SIG-M5 treated with dmso at 0.1 percent for 504 hours (cell line): ENCODE measurements at regions not wholly inside any gene's neighbourhood (a gene's known extent, or its start where the extent isn't known, plus 50 kb on each side); places are given as distances from the start of the nearest gene placed in this dataset.
"Not testable (repeated sequence)": the region's sequence is repeated elsewhere in the genome, so short reads cannot be mapped to it uniquely, and the experiment has no call there.

Experiments used
- DNase-seq: peaks from one replicate; lab custom pipeline; 2025; ENCODE audit not compliant: unreplicated experiment; lab: John Stamatoyannopoulos, UW

- DNase-seq = no peak
Observed at GRCh38 chr3:135393159-135393558, 572.4 kb upstream of the PPP2R3A start.

DNA sequence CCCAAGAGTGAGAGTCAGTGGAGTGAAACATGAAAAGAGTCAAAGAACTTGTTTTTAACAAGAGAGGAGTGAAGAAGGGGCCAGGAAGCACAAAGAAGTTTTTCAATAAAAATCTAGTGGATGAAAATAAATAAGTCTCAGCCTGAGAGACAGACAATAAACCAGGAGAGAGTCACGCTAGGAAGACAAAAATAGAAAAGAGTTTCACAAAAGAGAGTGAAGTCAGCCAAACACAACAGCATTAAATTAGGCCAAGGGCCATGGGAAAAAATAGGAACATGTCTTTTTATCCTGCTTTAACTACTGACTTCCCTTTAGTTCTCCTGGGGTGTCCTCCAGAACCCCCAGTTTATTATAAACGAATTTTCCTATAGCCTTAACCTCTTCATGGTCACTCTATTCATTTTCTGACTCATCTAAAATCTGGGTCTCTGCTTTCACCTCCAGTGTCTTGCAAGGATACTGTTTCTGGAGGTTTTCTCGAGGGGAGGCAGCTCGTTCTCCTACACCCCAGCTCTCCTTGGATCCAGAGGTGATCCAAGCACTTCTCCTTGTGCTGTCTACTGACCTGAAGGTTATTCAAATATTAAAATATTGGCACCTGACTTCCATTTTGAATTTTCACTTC is 571.5 kb upstream of the PPP2R3A start:
- no peak for DNase-seq

DNA sequence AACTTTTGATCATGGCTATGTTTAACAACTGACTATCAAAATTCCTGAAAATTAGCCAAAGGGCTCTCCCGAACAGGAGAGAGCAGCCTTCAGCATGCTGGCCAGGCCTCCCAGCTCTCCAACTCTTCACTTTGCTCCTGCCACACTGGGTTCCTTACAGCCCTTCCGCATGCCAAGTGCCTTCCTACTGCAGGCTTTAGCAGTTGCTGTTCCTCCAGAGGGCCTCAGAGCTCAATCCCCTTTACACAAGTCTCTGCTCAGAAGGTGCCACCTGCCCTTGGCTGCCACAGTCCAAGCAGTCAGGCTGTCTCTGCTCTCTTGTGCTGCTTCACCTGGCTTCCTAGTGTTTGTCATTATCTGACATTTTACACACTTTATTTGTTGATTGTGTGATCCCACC is 553.1 kb upstream of the PPP2R3A start:
- DNase-seq = no peak

DNA sequence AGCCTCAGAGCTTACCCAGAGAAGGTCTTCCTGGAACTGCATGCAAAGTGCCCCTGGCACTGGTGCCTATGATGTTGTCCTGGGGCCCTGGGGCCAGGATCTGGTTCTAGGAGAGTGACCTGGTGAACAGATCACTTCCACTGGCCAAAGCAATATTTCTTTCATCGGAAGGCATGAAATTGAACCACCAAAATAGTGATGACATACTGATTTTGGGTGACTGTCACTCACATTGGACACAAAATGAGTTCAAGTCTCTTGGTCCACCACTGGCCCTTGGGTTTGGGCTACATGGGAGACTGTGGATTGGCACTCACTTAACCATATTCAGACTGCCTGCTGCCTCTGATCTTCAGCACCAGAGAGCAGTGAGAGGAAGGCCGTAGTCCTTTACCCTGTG is 549.3 kb upstream of the PPP2R3A start:
- no peak for DNase-seq

DNA sequence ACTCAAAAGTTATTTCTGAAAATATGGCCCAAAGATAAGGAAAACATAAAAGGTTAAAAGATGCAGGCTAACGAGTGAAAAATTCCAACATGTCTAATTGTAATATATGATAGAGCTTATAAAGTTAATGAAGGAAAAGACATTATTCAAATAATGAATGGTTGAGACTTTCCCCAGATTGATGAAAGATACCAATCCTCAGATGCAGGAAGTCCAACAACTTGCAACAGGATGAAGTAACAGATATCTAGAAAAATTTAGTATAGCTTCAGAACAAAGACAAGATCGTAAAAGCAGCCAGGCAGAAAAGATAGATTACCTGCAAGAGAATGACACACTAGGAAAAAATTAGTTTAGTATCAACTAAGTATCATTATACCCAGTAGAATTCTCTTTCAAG is 546.4 kb upstream of the PPP2R3A start:
- DNase-seq = no peak

DNA sequence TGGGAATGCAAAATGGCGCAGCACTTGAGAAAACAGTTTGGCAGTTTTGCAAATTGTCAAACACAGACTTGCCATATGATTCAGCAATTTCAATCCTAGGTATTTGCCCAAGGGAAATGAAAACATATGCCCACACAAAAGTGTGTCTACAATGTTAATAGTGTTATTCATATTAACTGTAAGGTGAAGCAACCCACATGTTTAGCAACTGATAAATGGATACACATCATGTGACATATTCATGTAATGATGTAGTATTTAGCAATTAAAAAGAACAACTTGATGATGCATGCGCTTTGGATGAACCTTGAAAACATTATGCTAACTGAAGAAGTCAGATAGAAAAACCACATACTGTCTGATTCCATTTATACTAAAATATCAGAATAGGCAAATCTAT is 539.0 kb upstream of the PPP2R3A start:
- DNase-seq = no peak

DNA sequence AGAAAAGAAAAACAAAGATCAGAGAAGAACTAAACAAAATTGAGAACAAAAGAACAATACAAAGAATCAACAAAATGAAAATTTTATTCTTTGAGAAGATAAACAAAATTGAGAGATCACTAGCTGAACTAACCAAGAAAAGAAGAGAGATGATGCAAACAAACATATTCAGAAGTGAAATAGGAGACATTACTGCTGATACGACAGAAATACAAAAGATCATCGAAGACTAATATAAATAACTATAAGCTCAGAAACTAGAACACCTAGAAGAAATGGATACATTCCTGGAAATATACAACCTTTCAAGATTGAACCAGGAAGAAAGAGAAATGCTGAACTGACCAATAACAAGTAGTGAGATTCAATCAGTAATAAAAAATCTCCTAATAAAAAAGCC is 533.1 kb upstream of the PPP2R3A start:
- DNase-seq = no peak

- not testable (repeated sequence) for DNase-seq
Observed at GRCh38 chr3:135438889-135439597, 526.5 kb upstream of the PPP2R3A start.

DNA sequence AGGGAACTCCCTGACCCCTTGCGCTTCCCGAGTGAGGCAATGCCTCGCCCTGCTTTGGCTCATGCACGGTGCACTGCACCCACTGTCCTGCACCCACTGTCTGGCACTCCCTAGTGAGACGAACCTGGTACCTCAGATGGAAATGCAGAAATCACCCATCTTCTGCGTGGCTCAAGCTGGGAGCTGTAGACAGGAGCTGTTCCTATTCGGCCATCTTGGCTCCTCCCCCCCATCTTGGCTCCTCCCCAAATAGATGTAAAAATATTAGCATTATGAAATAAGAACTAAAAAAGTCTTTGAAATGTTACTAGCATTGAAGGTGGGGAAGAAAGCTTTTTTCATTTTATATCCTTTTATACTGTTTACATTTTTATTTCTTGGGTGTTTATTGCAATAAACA is 525.9 kb upstream of the PPP2R3A start:
- not testable (repeated sequence) for DNase-seq

- no peak for DNase-seq
Observed at GRCh38 chr3:135440233-135440632, 525.3 kb upstream of the PPP2R3A start.

DNA sequence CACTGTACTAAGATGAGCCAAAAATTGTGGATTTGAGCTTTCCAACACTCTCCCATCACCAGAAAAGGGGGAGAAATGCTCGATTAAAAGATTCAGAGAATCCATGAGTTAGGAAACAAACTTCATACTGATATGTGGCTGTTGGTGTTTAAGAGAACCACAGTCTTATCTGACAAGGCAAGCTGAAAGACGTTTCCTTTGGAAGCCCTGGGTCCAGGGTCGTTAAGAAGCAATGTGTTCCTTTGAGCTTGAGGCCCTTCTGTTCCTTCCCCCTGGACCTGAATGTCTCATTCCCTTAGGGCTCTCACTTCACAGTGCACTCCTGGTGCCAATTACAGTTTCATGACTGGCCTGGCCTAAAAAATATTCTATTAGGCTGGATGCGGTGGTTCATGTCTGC is 524.8 kb upstream of the PPP2R3A start:
- no peak for DNase-seq

DNA sequence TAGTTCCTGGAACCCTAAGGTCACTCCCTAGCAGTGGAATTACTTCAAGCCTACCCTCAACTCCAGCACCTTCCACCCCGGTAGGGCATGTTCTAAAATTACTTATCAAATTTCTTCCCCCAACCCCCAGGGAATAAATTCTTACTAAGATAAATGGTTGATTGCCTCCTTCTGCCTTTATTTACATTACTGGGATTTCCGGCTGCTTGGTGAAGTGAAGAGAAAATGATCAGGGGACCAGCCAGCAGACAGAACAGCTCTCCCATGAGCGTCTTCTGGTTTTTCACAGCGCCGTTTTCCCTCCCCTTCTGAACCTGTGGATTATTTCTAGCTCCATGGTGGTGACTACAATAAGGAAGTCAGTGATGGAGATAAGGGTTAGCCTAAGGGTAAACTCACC is 521.5 kb upstream of the PPP2R3A start:
- DNase-seq = no peak

GRCh38 chr3:135447483-135447882 is 518.0 kb upstream of the PPP2R3A start:
- DNase-seq = no peak

- peak; percentile 6 for DNase-seq
Observed at GRCh38 chr3:135448520-135448919, 517.0 kb upstream of the PPP2R3A start.

DNA sequence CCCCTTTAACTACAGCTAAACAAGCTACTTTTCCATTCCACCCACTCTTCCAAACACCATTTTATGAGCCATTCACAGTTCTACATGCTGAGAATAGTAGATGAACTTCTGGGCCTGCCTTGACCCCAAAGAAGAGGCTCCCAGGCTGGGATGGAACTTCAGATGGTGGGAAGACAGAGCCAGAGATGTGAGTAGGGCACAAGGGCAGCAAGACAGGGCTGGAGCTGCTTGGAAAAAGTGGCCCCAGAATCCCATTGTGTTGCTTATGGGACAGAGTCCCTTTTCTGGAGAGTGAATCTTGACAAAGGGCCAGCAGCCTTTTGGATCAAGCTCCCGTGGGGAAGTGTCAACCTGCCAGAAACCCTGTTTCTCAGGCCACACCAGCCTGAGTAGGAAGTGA is 516.5 kb upstream of the PPP2R3A start:
- DNase-seq = no peak

DNA sequence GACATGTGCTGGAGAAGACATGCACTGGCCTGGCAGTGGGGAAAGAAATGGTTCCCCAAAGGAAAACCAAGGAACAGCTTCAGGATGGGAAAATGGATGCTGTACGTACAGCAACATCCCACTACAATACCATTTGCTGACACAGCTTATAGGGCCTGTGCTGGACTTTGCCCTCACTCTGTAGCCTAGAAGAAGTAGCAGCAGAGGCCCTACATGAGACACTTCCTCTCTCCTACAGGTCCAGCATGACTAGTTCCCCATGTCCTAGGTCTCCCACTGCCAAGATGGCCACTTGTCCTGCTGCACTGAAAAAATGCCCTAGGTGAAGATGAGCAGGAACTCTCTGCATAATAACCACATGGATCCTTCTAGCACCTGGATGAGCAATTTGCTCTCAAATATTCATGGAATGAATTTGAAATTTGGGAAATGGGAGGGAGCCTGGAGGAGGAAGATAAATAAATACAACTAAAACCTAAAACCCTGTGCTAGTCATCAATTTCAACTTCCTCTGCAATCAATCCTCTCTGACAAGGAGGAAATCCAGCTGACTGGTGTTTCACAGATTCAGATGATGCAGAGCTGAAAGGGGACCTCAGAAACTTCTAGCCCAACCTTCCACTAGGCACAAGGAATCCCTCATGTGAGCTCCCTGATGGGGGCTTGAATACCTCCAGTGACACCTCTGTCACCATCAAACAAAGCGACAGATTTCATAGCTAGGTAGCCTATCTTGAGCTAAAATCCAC is 514.3 kb upstream of the PPP2R3A start:
- no peak for DNase-seq

DNA sequence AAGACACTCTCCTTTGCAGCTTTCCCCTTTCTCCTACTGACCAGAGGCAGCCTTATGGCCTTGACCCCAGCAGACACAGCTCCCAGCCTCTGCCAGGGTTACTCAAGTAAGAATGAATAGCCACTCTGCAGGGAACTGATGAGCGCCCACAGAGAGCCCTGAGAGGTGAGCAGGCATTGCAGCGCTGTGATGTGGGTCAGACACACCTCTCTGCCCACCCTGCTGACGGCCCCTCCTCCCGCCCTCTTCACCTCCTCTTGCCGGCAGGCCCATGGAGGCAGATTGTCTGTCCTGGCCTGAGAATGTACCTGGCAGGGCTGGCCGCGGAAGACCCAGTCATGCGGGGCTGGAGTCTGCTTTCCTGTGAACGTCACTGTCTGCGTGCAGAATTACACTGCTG is 512.6 kb upstream of the PPP2R3A start:
- DNase-seq = no peak

DNA sequence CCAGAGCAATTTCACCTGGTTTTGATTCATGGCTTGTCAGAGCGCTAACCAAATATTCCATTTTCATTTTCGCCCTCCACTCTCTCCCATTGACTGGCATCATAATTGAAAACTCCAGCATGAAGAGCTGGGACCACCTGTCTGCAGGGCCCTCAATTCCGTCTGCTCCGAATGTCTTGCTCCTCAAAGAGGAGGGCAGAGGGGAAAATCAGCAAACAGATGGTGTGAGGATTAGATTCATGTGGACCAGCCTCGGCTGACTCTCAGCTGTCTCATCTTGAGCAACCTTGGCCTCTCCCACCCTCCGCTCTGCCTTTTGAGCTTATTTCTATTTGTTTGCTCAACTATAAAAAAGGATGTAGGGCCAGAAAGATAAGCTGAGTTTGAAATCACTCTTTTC is 512.2 kb upstream of the PPP2R3A start:
- no peak for DNase-seq

DNA sequence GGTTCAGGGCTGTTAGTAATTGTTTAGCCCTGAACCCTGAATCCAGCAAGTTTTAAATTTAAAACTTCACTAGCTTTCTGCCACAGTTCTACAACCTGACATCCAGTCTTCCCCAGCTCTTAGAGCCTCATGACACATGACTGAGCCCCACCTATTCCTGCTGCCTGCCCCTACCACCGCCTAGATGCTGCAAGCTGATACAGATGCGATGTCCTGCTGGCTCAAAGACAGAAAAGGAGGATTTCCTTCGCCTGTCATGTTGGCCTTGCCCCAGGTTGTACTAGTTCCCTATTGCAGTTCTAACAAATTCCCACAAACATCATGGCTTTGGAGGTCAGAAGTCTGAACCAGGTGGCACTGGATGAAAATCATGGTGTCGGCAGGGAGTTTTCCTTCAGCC is 510.6 kb upstream of the PPP2R3A start:
- no peak for DNase-seq

DNA sequence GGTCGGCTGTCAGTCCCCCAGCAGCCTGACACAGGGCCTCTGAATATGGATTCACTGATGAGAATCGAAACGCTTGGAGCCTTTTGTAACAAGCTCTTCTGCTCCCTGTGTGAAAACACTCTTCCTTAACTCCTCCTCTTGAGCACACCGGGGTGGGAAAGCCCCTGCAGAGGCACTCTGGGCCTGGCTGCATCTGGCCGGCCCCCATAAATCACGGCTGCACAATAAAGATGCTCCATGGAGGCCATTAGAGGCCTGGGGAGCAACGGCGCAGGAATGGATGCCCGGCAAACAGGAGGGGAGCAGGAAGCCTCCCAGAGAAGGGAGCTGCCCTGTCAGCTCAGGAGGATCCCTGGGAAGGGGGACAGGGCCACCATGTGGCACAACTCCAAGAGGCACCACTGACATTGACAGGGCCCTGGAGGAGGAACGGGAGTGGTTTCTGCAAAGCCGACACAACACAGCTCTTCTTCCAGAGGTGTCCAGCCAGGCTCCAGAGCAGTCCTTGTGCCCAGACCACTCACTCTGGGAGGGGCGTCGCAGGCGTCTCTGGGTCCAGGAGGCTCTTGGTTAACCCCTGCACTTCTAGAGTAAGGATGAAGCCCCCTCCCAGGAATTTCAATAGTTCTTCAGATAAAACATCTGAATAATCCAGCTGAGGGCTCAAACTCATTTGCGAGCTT is 509.3 kb upstream of the PPP2R3A start:
- no peak for DNase-seq

DNA sequence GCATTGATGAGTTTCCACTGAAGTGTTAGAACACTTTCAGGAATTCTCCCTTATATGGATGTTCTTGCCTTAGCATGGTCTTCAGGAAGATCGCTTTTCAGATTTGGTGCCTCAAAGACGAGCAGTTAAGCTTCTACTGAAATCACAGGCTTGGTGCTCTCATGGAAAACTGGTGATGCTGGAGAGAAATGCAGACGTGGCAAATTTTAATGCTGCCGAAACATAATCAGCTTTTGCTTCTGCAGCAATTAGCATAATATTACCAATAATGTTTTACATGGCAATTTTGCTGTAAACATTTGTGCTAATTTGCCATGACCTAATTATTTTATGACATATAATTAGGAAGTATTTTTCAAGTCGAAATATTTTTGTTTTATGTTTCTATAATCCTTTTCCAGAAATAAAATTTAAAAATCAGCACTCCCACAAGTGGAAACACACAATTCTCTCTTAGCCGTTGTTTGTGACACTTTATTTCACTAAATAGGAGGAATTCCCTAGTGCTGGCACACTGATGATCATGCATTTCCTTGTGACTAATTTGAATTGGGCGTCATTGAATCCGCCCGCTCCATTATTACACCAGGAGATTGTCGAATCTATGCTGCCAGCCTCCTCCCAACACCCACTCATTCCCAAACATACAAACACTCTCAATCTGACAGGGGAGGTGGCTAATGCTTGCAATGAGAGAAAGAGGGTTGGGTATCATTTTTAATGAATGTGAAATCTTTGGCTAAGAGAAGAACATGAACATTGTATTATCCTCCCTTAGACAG is 506.8 kb upstream of the PPP2R3A start:
- no peak for DNase-seq
